Stimulated activated CD4-positive, alpha-beta T cell treated with anti-CD3 and anti-CD28 coated beads, Interleukin-12 subunit alpha, Interleukin-12 subunit beta, amount 100 ng/mL, for 4 hours (primary cell): ENCODE measurements at regions not wholly inside any gene's neighbourhood (a gene's known extent, or its start where the extent isn't known, plus 50 kb on each side); places are given as distances from the start of the nearest gene placed in this dataset.

ENCODE experiments used
- DNase-seq: peaks from one replicate; pipeline ENCODE4 v3.0.0-alpha.2; 2020

DNA sequence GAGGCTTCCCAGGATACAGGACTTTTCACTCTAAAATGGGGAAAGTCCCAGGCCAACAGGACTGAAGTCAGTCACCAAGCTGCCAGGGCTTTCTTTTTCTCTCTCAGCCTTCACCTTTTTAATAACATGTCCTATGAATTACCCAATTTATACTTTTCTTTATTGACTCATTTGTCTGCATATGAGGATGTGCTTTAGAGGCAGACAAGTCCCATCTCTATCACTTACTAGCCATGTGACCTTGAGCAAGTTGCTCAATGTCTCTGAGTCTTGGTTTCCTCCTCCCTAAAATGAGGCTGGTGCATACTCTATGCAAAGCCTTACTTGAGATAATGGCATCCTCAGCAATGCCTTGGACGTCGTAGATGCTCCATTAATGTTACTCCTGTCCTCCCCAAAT lies 98.1 kb upstream of the TMPO start:
- no peak for DNase-seq

DNA sequence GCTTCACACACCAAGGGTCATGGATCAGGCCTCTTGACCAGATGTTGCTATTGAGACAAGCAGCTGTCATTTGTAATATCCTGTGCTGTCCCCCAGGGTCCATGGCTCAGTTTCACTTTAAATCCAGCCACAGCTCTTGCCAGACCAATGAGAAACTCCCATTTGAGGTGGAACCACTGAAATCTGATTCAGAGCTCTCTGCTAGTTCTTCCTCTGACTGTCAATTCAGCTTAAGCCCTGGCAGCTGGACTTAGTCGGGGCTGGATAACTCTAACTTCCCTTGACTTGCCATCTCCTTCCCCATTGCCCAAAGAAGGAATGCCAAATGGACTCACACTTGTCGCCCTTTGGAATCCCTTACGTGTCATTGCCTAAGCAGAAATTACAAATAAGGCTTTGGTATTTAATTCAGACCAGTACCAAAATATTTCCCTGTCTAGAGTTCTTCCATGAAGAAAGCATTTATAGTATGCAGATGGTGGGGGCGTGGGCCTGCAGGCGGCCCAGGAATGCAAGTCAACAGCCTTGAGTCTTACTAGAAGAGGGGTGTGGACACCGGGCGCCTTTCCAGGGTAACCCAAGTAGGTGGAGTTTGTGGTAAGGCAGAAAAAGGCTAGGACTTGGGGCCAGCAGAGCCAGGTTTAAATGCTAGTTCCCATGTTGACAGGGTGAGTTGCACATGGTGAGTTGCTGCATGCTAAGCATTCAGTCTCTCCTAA lies 96.9 kb upstream of the TMPO start:
- no peak for DNase-seq

DNA sequence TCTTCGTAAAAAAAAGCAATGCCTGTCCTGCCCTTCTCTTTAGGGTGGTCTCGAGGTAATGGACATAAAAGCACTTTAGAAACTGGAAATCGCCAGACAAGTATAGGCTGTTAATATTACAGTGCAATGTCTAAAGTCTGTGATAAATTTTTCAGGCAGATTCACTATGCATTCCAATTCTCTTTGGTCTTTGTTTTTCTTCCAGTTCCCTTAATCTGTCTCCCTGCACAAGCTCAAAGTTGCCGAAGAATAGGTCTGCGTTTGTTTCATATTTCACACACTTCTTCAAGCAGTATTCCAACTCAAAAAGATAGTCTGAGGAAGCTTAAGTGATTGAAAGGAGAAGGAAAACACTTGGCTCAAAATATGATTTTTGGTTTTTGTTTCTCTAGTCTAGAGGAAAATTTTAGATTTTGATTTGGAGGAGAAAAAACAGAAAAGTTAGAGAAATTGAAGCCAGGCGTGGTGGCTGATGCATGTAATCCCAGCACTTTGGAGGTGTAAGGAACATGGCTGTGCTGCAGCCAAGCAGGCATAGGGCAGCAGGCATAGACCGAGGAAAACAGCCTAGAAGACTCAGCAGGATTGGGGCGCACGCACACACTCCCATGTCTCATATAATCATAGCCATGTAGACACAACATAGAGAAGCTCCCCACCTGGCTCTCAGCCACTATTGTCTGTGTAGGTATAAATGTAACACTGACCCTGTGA lies 96.2 kb upstream of the TMPO start:
- DNase-seq = no peak

DNA sequence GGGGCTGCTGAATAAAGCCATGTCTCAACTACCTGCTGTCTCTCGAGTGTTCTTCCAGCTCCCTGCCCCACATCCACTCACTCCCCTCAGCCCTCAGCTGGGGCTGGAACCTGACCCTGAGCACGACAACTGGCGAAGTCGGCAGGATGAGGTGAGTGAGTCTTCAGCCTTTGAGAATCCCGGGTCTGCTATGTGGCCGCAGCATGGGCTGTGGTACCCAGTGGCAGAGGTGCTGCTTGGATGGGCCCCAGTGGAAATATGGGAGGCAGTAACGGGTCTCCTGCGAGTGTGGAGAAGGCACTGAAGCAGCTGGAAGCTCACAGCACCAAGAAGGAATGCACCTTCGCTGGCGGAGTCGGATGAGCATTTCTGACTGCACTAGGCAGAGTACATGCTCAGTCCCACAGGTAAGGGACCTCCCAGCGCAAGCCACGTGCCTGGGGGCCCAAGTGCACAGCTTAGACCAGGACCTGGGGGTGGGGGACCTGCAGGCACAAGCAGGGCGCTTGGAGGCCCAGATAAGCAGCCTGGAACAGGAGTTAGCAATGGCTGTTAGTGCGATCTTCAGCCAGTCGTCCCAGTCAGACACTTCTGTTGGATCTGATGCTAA lies 95.5 kb upstream of the TMPO start:
- no peak for DNase-seq

DNA sequence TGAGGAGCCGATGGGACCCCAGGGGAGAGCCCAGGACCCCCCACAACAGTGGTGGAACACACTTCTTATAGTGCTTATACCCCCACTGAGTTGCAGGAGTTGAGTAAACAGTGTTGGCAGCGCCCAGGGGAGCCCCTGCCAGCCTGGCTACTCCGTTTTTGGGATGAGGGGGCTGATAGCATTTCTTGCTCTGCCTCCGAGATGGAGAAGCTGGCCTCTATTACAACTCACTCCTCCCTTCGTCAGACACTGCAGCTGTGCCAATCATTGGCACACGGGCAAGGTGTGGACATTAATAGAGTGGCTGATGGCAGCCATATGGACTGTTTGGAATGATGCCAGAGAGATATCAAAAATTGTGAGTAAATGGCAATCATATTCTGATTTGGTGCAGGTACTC lies 94.9 kb upstream of the TMPO start:
- DNase-seq = no peak

DNA sequence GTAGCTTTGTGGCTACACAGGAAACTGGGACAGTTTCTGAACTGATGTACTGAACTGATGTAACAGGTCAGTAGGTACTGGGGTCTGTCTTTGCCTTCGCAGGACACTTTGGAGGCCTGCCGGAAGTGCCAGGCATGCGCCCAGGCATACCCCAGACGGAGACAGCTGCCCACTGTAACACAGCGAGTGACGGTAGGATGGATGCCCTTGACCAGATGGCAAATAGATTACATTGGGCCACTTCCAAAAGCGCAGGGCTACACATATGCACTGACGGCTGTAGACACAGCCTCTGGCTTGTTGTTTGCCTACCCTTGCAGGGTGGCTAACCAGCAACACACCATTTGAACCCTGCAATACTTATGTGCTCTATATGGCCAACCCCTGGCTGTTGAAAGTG lies 94.1 kb upstream of the TMPO start:
- no peak for DNase-seq

DNA sequence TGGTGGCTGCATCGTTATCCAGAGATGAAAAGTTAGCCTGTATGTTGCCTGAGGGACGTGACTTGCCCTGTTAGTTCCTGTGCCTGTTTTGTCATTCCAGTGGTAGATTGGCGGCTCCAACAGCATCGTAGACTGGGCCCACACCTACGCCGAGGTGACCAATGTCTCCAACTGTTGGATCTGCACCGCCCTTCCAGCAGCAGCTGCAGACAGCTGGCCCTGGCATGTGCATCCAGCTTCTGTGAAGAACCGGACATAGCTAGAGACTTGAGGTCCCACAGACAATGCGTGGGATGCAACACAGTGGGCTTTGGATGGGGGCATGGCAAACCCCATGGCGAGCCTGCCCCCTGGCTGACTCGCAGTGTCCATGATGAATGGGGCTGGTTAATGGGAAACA lies 93.0 kb upstream of the TMPO start:
- DNase-seq = no peak

DNA sequence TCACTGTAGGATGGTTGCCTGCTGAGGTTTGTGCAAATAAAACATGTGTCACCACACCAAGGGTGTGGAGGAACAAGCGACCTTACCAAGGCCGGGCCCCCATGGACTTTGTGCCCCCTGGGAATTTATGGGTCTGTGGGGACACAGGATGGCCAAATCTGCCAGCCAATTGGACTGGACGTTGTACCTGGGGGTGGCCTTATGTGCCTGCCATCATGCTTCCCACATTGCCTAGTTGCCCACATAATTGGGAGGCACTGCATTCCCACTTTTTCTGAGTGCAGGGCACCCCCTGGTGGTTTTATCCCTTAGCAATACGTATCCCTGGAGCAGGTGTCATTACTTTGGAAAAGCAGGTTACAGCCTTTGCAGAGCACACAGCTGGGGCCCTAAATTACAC lies 92.6 kb upstream of the TMPO start:
- DNase-seq = no peak

DNA sequence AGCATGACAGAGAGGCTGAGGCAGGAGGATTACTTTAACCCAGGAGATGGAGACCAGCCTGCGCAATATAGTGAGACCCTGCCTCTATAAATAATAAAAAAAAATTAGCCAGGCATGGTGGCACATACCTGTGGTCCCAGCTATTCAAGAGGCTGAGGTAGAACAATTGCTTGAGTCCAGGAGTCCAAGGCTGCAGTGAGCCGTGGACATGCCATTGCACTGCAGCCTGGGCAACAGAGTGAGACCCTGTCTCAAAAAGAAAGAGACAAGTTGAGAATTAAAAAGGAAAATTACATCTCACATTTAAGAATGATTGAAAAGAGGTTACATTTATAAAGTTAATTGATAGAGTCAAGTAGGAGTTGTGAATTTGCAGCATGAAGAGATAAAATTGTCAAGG lies 91.4 kb upstream of the TMPO start:
- no peak for DNase-seq

DNA sequence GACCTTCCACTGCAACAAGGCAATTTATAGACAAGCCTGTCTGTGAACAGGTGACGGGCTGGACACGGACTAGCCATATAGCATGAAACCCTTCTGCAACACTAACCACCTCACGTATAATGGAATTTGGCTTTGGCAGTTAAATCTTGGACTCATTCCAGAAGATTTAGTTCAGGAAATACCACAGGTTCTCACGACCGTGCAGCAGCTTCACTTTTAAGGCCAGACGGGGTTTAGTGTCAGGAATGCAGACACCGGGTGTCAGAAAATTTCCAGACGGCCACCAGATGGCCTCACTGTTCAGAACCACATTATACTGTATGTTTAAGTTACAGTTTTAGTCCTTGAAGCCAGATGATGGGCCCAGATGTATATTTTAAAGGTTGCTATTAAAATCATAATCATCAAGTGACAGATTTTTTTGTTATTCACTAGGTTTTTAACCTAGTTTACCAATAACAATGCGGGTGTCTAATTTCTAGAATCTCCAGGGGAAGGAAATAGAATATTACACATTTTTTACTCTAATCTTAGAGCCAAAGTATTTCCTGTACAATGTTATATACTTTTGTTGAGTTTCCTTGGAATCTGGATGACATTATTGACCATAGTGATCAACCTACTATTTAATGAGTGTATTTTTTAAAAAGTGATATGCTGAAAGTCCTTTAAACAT lies 90.5 kb upstream of the TMPO start:
- DNase-seq = peak; percentile 45

DNA sequence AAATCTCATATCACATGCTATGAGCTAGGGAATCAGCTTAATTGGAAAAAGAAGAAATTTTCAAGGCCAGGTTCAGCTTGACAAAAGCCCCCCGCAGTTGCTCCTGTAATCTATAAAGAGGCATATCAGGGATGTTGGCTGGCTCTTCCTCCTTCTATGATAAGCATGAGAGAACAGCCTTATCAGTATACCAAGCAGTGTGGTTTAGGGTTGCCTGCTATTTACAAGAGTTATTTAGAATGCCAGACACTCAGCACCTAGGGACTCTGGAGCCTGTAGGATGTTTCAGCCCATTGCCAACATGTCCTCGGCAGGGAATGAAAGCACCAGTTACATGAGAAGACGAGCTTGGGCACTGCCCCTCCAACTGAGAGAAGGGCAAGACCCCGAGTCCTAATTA lies 89.5 kb upstream of the TMPO start:
- DNase-seq = no peak

DNA sequence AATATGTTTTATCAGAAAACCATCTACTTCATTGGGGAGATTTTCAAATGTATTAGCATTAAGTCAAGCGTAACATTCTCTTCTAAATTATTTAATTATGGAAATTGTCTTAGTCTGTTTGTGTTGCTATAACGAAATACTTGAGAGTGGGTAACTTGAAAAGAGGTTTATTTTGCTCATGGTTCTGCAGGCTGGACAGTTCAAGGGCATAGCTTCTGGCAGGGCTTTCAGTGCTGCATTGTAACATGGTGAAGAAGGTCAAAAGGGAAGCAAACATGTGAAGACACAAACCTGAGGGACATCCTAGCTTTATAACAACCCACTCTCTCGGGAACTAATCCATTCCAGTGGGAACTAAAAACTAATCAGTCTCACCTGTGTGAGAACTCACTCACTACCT lies 84.3 kb upstream of the TMPO start:
- DNase-seq = no peak

DNA sequence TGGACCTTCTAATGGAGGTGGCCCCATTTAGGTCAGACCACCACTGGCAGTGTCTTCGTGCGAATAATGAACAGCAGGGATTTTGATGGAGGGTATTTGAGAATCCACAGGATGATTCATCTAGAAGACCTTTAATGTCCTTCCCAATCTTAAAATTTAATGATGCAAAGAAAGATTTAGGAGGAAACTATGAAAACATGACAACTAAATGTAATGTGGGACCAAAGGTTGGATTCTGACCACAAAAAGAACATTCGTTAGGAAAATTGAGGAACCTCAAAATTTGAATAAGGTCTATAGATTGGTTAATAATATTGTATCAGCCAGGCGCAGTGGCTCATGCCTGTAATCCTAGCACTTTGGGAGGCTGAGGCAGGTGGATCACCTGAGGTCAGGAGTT lies 78.2 kb upstream of the TMPO start:
- no peak for DNase-seq

DNA sequence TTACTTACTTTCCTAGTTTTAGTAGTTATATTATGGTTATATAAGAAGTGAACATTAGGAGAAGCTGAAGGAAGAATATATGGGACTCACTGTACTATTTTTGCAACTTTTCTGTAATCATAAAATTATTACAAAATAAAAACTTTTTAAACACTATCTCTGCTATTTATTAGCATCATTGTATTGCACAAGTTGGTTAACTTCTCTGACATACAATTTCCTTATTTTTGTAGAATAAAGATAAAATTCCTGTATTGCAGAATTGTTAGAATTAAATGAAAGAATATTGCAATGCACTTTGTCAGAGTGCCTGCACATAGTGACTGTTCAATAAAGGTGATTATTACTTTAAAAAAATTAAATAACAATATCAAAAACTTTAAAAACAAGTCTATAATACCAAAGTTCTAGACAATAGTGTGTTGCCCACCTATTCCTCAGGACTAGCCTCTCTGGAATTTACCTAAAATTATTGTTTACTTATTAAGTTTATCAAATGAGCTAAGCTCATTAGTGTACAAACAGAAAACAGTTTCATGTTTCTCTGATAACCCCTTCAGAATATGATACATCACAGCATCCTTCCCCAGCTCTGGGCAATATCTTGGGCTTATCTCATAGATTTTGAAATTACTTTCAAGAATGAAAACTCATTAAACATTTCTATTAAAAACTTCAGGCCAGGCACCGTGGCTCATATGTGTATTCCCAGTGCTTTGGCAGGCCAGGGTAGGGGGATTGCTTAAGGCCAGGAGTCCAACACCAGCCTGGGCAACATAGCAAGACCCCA lies 77.4 kb upstream of the TMPO start:
- no peak for DNase-seq

DNA sequence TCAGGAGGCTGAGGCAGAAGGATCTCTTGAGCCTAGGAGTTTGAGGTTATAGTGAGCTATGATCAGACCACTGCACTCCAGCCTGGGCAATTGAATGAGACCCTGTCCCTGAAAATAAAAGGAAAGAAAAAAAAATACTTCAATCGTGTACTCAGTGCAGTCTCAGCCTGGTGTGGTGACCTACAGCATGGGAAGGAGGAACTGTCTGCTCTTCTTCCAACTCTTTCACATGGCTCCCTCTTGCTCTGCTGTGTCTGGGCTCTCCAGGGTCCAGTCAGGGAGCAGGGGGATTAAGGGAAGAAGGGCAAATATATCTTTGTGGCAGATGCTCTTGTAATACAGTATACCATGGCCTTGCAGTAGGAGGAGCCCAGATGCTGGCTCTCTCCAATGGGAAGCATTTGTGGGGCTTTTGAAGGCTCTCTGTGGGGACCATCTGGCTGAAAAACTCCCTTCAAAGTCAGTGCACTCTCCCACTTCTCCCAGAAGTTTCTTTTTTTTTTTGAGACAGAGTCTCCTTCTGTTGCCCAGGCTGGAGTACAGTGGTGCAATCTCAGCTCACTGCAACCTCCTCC lies 76.6 kb upstream of the TMPO start:
- DNase-seq = no peak

DNA sequence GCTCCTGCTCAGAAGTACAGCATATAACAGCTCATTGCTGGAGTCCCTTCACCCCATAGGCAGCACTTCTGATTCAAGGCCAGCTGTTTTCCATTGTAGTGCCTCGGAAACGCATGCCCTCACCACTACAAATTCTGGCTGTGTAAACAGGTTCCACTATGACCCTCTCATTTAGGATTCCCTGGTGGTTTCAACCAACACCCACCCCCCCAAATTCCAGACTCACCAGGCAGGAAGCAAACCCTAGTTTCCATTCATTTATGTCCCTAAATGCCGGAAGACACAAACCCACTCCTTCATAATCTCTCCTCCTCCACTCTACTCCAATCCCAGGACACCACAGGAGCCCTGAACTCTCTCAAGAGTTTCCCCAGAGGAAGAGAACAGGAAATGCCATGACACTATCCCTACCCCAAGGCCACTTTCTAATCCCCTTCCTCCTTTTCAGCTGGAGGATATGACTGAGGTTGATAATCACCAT lies 75.9 kb upstream of the TMPO start:
- DNase-seq = no peak

DNA sequence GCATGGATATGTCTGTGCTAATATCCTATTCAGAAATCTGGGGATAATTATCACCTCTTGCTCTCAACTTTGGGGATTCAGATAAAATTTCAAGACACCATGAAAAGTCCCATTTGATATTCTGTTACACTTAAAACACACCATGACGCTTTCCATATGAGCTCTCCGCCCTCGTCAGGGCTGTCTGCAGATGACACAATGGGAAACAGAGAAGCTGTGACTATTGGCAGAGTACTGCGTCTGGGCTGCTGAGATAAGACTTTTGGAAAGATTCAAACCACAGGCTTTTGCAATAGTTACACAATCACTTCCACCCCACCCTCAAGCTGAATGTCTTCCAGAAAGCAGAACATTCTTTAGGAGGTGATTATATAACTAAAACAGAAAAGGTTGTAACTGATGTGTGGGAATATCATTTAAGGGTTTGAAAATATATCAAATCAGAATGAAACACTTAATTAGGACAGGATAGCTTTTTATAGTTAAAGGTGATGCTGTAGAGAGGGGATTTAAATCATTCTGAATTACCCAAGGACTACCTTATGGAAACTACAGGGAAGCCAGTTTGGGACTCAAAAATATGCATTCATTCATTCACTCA lies 75.3 kb upstream of the TMPO start:
- no peak for DNase-seq

DNA sequence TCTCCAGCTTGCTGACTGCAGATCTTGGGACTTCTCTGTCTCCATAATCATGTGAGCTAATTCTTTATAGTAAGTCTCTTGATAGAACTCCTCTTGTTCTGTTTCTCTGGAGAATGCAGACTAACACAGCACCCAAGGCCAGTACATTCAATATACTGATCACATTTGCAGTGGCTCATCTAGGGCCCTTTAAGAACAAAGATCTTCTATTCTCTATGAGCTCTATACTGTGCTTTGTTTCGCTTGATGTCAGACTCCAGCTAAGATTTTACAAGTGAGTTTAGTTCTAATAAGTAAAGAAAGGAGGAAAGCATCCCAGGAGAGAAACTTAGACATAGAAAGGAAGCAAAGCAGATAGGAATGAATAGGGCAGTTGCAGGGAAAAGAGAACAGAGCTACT lies 69.3 kb upstream of the TMPO start:
- no peak for DNase-seq

DNA sequence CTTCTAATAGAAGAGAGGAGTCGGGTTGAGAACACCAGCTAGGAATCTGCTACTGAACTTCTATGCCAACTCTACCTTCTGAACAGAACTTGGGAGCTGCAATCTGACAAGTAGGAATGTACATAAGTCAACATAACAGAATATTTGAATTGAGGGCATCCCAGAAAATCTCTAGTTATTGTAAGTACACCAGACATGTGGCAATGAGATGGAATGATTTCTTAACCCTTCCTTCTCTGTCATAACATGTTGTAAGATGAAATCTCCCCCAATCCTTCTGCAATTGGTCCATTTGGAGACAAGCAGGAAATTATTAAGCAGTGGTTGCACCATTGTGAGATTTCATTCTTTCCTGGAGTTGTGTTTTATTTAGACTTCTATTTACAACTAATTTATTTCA lies 68.7 kb upstream of the TMPO start:
- DNase-seq = no peak

DNA sequence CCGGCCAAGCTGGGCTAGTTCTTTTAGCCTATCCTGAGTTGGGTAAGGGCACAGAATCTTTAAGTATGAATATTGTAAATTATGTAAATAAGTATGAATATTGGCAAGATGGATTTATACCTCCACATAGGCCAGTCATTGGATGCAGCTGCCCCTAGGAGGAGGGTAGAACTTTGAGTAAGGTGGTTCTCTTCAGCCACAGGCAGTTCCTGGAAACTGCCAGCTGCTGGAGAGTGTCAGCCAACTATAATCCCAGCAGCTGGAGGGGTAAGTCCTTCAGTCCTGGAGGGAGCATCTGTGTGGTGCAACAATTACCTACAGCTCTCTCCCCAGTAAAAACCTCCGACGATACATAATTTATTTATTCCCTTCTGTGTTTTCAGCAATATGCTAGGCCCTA lies 65.8 kb upstream of the TMPO start:
- no peak for DNase-seq

DNA sequence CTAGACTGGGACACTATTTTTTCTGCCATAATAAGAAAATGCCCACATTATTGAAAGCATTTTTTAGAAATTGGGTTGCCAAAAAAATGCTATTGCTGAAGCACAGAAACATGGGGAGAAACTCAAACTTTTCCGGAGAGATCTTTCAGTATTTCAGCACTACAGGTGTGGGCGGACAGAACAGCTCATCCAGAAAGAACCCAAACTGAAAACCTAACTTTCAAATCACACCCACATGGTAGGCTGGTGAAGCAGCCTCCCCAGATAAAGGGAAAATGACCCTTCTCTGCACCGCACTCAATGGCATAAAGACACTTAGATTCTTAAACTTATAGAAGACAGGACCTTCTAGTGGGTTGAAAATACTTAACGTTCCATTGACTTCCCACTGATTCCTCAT lies 62.3 kb upstream of the TMPO start:
- DNase-seq = no peak

DNA sequence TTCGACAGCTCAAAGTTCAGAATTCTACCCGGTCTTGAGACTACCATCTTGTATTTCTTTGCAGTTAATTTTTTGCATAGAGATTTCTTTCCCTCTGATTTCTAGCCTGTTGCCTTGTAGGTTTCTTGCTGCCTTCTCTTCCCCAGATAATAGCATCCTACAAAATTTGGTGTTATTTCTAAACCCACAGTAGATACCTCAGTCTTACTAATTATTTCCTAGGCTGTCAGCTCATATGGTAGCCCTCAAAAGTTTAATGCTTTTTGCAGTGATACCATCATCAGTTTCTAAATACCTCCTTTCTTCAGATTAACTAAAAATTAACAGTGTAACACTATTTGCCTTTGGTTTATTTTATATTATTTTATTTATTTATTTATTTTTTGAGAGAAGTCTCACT lies 61.9 kb upstream of the TMPO start:
- no peak for DNase-seq
